Activated CD4-positive, alpha-beta T cell treated with anti-CD3 and anti-CD28 coated beads, Interleukin-2, Interleukin-6, amounts not matched to agents 100 ng/mL and 50 ng/mL, durations not matched to agents 16 hours and 8 hours (primary cell): ENCODE measurements at regions not wholly inside any gene's neighbourhood (a gene's known extent, or its start where the extent isn't known, plus 50 kb on each side); places are given as distances from the start of the nearest gene placed in this dataset.
"Not testable (repeated sequence)": the region's sequence is repeated elsewhere in the genome, so short reads cannot be mapped to it uniquely, and the experiment has no call there.

Source experiments
- DNase-seq: peaks from one replicate; pipeline ENCODE4 v3.0.0-alpha.2; 2020

GRCh38 chr18:3328532-3328931 is 66.6 kb downstream of the MYL12B start:
- no peak for DNase-seq

- DNase-seq, result no peak
These were observed 67.5 kb downstream of the MYL12B start for GRCh38 chr18:3329471-3329870.

- DNase-seq, result no peak
These were observed 67.9 kb downstream of the MYL12B start for GRCh38 chr18:3329872-3330271.

- no peak for DNase-seq
These were observed 68.7 kb downstream of the MYL12B start for GRCh38 chr18:3330622-3331021.

- DNase-seq, result no peak
These were observed 70.4 kb downstream of the MYL12B start for GRCh38 chr18:3332376-3332775.

GRCh38 chr18:3333056-3333720 is 71.3 kb downstream of the MYL12B start:
- no peak for DNase-seq

GRCh38 chr18:3333721-3334386 is 71.9 kb downstream of the MYL12B start:
- no peak for DNase-seq

- DNase-seq, result peak; percentile 35
These were observed 78.2 kb downstream of the MYL12B start for GRCh38 chr18:3340015-3340681.

GRCh38 chr18:3340682-3341097 is 78.8 kb downstream of the MYL12B start:
- no peak for DNase-seq

- no peak for DNase-seq
These were observed 80.7 kb downstream of the MYL12B start for GRCh38 chr18:3342628-3343027.

GRCh38 chr18:3345452-3345851 is 83.5 kb downstream of the MYL12B start:
- no peak for DNase-seq

GRCh38 chr18:3345885-3346284 is 84.0 kb downstream of the MYL12B start:
- no peak for DNase-seq

GRCh38 chr18:3346487-3346886 is 84.6 kb downstream of the MYL12B start:
- no peak for DNase-seq

- no peak for DNase-seq
These were observed 85.4 kb downstream of the MYL12B start for GRCh38 chr18:3347286-3347803.

- DNase-seq, result no peak
These were observed 86.2 kb downstream of the MYL12B start for GRCh38 chr18:3348176-3348575.

- DNase-seq, result not testable (repeated sequence)
These were observed 87.3 kb downstream of the MYL12B start for GRCh38 chr18:3349046-3349841.

- no peak for DNase-seq
These were observed 88.1 kb downstream of the MYL12B start for GRCh38 chr18:3350021-3350420.

GRCh38 chr18:3350566-3351527 is 88.9 kb downstream of the MYL12B start:
- DNase-seq, result no peak

GRCh38 chr18:3354506-3354905 is 92.6 kb downstream of the MYL12B start:
- no peak for DNase-seq

- no peak for DNase-seq
These were observed 93.4 kb upstream of the TGIF1 start for GRCh38 chr18:3356614-3357013.

GRCh38 chr18:3357516-3357915 is 92.5 kb upstream of the TGIF1 start:
- DNase-seq, result no peak

GRCh38 chr18:3358310-3358709 is 91.7 kb upstream of the TGIF1 start:
- no peak for DNase-seq
